ENCODE measurements at regions not wholly inside any gene's neighbourhood (a gene's known extent, or its start where the extent isn't known, plus 50 kb on each side); places are given as distances from the start of the nearest gene placed in this dataset.

- H3K4me3 ChIP-seq = no peak overlapping the region
- DNase-seq (ENCODE audit: extremely low read depth in 1 of 4, low spot score in 3 of 4) (no peak), FAIRE-seq (no peak), ATAC-seq (no peak)
- no peaks in the 10 kb centered on the region for H3K4me1 ChIP-seq (replicated peaks in 1 of 2; ENCODE audit: control insufficient read depth in 2 of 2, insufficient read depth in 2 of 2, low read length in 2 of 2)
- no peaks in the 10 kb centered on the region for H3K79me2 ChIP-seq (ENCODE audit: control insufficient read depth, insufficient read depth, low read length)
- H3K27me3 ChIP-seq (ENCODE audit: control insufficient read depth in 2 of 2, insufficient read depth in 2 of 2, low read length in 2 of 2) = no peaks in the 10 kb centered on the region; a peak in 1 of 5 replicates
- intact Hi-C loops (cut with micrococcal nuclease) (no loop called here), in situ Hi-C loops (cut with MboI) (no loop called here)
- TF ChIP-seq RBM15 (IDR thresholded peaks at IDR 0.05; ENCODE audit: insufficient read depth, low read length) (no peak), ELF1 (tag; IDR thresholded peaks at IDR 0.05) (no peak), MAFG (tag; conservative IDR thresholded peaks at IDR 0.05) (no peak), ZNF253 (CRISPR knock-in tag; conservative IDR thresholded peaks at IDR 0.05) (no peak), TEAD1 (CRISPR knock-in tag; IDR thresholded peaks at IDR 0.05) (no peak), ZNF133 (CRISPR knock-in tag; IDR thresholded peaks at IDR 0.05) (no peak), MBD2 (IDR thresholded peaks at IDR 0.05; ENCODE audit: borderline replicate concordance, low read depth) (no peak)
- no peak overlapping the region for H3K9ac ChIP-seq (ENCODE audit: insufficient read depth in 1 of 2, low read depth in 2 of 2, low read length in 2 of 2)
- no peak overlapping the region for H2AFZ ChIP-seq (ENCODE audit: low read depth, low read length)
- H4K20me1 ChIP-seq (replicated peaks; ENCODE audit: control insufficient read depth, insufficient read depth, low read length) = no peaks in the 10 kb centered on the region
- H3K4me2 ChIP-seq (ENCODE audit: insufficient read depth, low read length) = no peak overlapping the region
- H3K9me1 ChIP-seq (ENCODE audit: control insufficient read depth, insufficient read depth, low read length) = no peaks in the 10 kb centered on the region
- CTCF ChIA-PET (ENCODE audit: low intra/inter-chr PET ratio) = no interaction called here
- H3K27ac ChIP-seq (ENCODE audit: extremely low read depth, low read depth, low read length) = no peak overlapping the region
- POLR2A ChIA-PET = no interaction called here
- WGBS (ENCODE audit: insufficient coverage, low coverage, missing lambda C conversion rate) = 0% methylated on average over 1 of the region's 1 CpG
- H3K36me3 ChIP-seq (ENCODE audit: control insufficient read depth, insufficient read depth, low read length) = no peaks in the 10 kb centered on the region
- no peaks in the 10 kb centered on the region for H3K9me3 ChIP-seq (replicated peaks; ENCODE audit: control insufficient read depth, insufficient read depth, low read depth, low read length)
- no TSS peak for BruUV-seq (replicated peaks)
These were observed 217.0 kb upstream of the FOXN3 start for GRCh38 chr14:89634037-89634436.
